ENCODE measurements at regions not wholly inside any gene's neighbourhood (a gene's known extent, or its start where the extent isn't known, plus 50 kb on each side); places are given as distances from the start of the nearest gene placed in this dataset.
A peak's percentile ranks its signal among the peaks of the same experiment; 100 is the strongest.

DNA sequence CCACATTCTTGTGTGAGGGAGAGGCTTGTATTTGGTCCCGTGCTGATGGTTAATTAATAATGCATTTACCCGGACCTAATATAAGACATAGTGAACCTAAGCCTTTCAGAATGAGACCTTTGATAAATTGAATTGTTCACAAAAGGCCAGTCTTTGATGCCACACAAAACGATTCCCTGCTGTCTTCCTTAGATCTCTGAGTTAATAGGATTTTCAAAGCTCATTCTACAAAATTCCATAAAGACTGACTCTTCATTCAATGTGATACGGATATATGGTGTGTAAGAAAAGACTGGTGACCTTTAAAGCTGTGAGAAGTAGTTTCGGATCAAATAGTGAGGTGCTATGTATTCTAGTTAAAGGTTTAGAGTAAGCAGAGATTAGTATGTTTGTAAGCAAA is 254.3 kb downstream of the PDHA2 start:
- TF ChIP-seq RARB (CRISPR knock-in tag; IDR thresholded peaks at IDR 0.05) (no peak), BACH2 (CRISPR knock-in tag; IDR thresholded peaks at IDR 0.05; ENCODE audit: borderline replicate concordance) (no peak), PATZ1 (CRISPR knock-in tag; IDR thresholded peaks at IDR 0.05; ENCODE audit: borderline replicate concordance) (no peak), ZFP30 (CRISPR knock-in tag; IDR thresholded peaks at IDR 0.05) (no peak), TSHZ2 (CRISPR knock-in tag; IDR thresholded peaks at IDR 0.05) (no peak), SNAI2 (CRISPR knock-in tag; IDR thresholded peaks at IDR 0.05) (no peak), ZNF8 (CRISPR knock-in tag; IDR thresholded peaks at IDR 0.05) (no peak), OSR1 (CRISPR knock-in tag; IDR thresholded peaks at IDR 0.05) (no peak), ESRRG (CRISPR knock-in tag; IDR thresholded peaks at IDR 0.05) (no peak), ISL1 (CRISPR knock-in tag; IDR thresholded peaks at IDR 0.05) (no peak), GLIS3 (CRISPR knock-in tag; IDR thresholded peaks at IDR 0.05) (no peak)
- TF ChIP-seq, protein P1, sequence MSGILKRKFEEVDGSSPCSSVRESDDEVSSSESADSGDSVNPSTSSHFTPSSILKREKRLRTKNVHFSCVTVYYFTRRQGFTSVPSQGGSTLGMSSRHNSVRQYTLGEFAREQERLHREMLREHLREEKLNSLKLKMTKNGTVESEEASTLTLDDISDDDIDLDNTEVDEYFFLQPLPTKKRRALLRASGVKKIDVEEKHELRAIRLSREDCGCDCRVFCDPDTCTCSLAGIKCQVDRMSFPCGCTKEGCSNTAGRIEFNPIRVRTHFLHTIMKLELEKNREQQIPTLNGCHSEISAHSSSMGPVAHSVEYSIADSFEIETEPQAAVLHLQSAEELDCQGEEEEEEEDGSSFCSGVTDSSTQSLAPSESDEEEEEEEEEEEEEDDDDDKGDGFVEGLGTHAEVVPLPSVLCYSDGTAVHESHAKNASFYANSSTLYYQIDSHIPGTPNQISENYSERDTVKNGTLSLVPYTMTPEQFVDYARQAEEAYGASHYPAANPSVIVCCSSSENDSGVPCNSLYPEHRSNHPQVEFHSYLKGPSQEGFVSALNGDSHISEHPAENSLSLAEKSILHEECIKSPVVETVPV (CRISPR knock-in tag; IDR thresholded peaks at IDR 0.05) = no peak
- TF ChIP-seq, protein P2, sequence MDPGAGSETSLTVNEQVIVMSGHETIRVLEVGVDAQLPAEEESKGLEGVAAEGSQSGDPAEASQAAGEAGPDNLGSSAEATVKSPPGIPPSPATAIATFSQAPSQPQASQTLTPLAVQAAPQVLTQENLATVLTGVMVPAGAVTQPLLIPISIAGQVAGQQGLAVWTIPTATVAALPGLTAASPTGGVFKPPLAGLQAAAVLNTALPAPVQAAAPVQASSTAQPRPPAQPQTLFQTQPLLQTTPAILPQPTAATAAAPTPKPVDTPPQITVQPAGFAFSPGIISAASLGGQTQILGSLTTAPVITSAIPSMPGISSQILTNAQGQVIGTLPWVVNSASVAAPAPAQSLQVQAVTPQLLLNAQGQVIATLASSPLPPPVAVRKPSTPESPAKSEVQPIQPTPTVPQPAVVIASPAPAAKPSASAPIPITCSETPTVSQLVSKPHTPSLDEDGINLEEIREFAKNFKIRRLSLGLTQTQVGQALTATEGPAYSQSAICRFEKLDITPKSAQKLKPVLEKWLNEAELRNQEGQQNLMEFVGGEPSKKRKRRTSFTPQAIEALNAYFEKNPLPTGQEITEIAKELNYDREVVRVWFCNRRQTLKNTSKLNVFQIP (CRISPR knock-in tag; IDR thresholded peaks at IDR 0.05; ENCODE audit: borderline replicate concordance, low read depth) = no peak
- ATAC-seq = no peak

DNA sequence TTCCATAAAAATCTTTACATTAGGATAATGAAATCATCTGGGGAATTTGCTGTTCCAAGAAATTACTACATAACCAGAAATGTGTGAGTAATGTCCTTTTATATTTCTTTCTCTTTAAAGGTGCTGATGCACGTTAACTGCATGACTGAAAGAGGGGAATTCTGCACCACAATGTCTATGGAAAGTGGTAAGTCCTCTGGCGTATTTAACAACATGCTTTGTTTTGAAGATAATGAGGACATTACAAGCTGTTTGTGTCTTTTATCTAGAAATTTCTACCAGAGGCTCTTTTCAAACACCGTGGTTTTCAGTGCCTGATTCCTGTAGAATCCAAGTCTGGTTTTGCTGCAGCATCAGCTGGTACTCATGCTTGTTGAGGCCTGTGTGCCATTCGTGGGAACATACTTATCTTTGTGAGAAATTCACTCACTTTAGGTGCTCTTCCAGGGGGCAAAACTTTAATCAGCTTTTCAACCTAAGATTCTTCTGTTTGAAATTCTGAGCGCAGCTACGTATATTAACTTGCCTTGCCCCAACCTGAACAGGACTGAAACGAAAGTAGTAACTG is 257.2 kb downstream of the PDHA2 start:
- 0 out of 2 replicates have a peak, but pooled peaks have one; percentile 15 for TF ChIP-seq ISL1 (CRISPR knock-in tag; IDR thresholded peaks at IDR 0.05)
- TF ChIP-seq GLIS3 (CRISPR knock-in tag; IDR thresholded peaks at IDR 0.05) = no peak
- ATAC-seq = no peak

DNA sequence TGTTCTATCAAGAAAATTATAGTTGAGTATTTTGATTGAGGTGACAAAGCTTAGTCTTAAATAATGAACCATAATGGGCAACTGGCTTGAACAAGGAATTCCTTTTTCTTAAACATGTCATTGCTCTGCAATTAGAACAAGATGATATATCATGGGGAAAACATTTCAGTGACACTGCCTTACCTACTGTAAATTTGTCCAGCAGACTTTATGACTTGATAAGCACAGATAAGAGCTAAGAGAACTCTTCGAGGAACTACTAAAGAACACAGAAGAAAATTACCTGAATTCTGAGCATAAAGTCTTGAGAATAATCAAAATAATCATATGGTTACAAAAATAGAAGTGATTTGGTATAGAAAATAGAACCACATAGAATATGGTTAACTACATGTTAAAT is 257.8 kb downstream of the PDHA2 start:
- no peak for ATAC-seq
- TF ChIP-seq ZNF565 (CRISPR knock-in tag; conservative IDR thresholded peaks at IDR 0.05; ENCODE audit: low read depth) = no peak
- no peak for TF ChIP-seq ZFP30 (CRISPR knock-in tag; IDR thresholded peaks at IDR 0.05)
- no peak for TF ChIP-seq PATZ1 (CRISPR knock-in tag; IDR thresholded peaks at IDR 0.05; ENCODE audit: borderline replicate concordance)
- TF ChIP-seq OSR1 (CRISPR knock-in tag; IDR thresholded peaks at IDR 0.05) = no peak
- TF ChIP-seq CSDC2 (CRISPR knock-in tag; IDR thresholded peaks at IDR 0.05) = no peak
- no peak for TF ChIP-seq SNAI2 (CRISPR knock-in tag; IDR thresholded peaks at IDR 0.05)
- TF ChIP-seq TSHZ2 (CRISPR knock-in tag; IDR thresholded peaks at IDR 0.05) = no peak
- TF ChIP-seq, protein P1 (CRISPR knock-in tag; IDR thresholded peaks at IDR 0.05) = no peak
- TF ChIP-seq GLIS3 (CRISPR knock-in tag; IDR thresholded peaks at IDR 0.05) = no peak
- TF ChIP-seq, protein P2 (CRISPR knock-in tag; IDR thresholded peaks at IDR 0.05; ENCODE audit: borderline replicate concordance, low read depth) = no peak
- no peak for TF ChIP-seq RARB (CRISPR knock-in tag; IDR thresholded peaks at IDR 0.05)
- no peak for TF ChIP-seq BACH2 (CRISPR knock-in tag; IDR thresholded peaks at IDR 0.05; ENCODE audit: borderline replicate concordance)
- TF ChIP-seq PPARA (CRISPR knock-in tag; IDR thresholded peaks at IDR 0.05; ENCODE audit: borderline replicate concordance) = no peak
- no peak for TF ChIP-seq TCF4 (CRISPR knock-in tag; IDR thresholded peaks at IDR 0.05; ENCODE audit: borderline replicate concordance)
- no peak for TF ChIP-seq ZNF8 (CRISPR knock-in tag; IDR thresholded peaks at IDR 0.05)
- TF ChIP-seq ISL1 (CRISPR knock-in tag; IDR thresholded peaks at IDR 0.05) = no peak
- no peak for TF ChIP-seq ZC3H10 (CRISPR knock-in tag; IDR thresholded peaks at IDR 0.05)
- TF ChIP-seq ZNF70 (CRISPR knock-in tag; IDR thresholded peaks at IDR 0.05) = no peak
